Right lobe of liver (tissue), 6 donors: ENCODE measurements at regions not wholly inside any gene's neighbourhood (a gene's known extent, or its start where the extent isn't known, plus 50 kb on each side); places are given as distances from the start of the nearest gene placed in this dataset.

Source experiments
- ATAC-seq, 4 donors: fragments of 200-7000 bp; cut with Tn5 transposase; one replicate each; pipeline ENCODE4 v1.9.1; 2020; ENCODE audit warnings: mild to moderate bottlenecking in 4 of 4, moderate library complexity in 4 of 4
- DNase-seq, 3 donors: peaks; one replicate each; pipeline ENCODE4 v3.0.0-alpha.2; 2020
- H3K27ac ChIP-seq, 3 donors: fragments of 200-600 bp; one replicate each; pipeline ENCODE4 v1.8.0; 2022
- H3K27me3 ChIP-seq, 2 donors: fragments of 200-600 bp; one replicate each; pipeline ENCODE4 v1.8.0; 2022
- H3K36me3 ChIP-seq, 4 donors: fragments of 200-600 bp; sonication (generic) in 1 of 4; one replicate each; pipeline versions ENCODE4 v1.5.1 to v1.8.0; 2017 to 2022; ENCODE audit warnings: control low read depth in 1 of 4
- H3K4me1 ChIP-seq, 4 donors: fragments of 200-600 bp; sonication (generic) in 1 of 4; one replicate each; pipeline versions ENCODE4 v1.5.1 to v1.8.0; 2017 to 2022; ENCODE audit warnings: control low read depth in 1 of 4
- H3K4me3 ChIP-seq, 3 donors: fragments of 200-600 bp; one replicate each; pipeline ENCODE4 v1.8.0; 2022
- H3K9me3 ChIP-seq, 4 donors: fragments of 200-600 bp; sonication (generic) in 1 of 4; one replicate each; pipeline versions ENCODE4 v1.5.1 to v1.8.0; 2017 to 2022; ENCODE audit warnings: control low read depth in 1 of 4
- POLR2A ChIP-seq: fragments of 450-650 bp; IDR thresholded peaks from one replicate; pipeline ENCODE4 v1.6.1; 2017; ENCODE audit warnings: antibody characterized with exemption, mild to moderate bottlenecking
- WGBS: methylation state at CpG from one replicate; pipeline ENCODE4 v1.1.6; 2018; ENCODE audit warnings: low coverage, low lambda C conversion rate; ENCODE audit not compliant: insufficient coverage; ENCODE audit errors: missing lambda C conversion rate; 5-methylcytosine and 5-hydroxymethylcytosine counted together
- intact Hi-C, 2 donors: fragments of 100-400 bp; cut with DNase I; formaldehyde crosslinking; loops; one replicate each; pipeline versions ENCODE4 v1.11.2 to v1.14.1; 2022
- TF ChIP-seq, protein P1 (sequence below), 4 donors: fragments of 200-600 bp in 3 of 4; fragments of 450-650 bp in 1 of 4; IDR thresholded peaks; one replicate each; pipeline versions ENCODE4 v1.5.1 to v1.8.0; 2016 to 2022; ENCODE audit warnings: antibody characterized with exemption in 4 of 4, mild to moderate bottlenecking in 2 of 4
- donor health status: DM: no; HTN: yes; CAD: no.
- donor health status: DM: no; HTN: no; CAD: no.
- donor health status: DM: no; HTN: no; CAD: no.
- donor health status: DM: no; HTN: yes; CAD: no.
- donor health status: DM: no; HTN: yes; CAD: no.

DNA sequence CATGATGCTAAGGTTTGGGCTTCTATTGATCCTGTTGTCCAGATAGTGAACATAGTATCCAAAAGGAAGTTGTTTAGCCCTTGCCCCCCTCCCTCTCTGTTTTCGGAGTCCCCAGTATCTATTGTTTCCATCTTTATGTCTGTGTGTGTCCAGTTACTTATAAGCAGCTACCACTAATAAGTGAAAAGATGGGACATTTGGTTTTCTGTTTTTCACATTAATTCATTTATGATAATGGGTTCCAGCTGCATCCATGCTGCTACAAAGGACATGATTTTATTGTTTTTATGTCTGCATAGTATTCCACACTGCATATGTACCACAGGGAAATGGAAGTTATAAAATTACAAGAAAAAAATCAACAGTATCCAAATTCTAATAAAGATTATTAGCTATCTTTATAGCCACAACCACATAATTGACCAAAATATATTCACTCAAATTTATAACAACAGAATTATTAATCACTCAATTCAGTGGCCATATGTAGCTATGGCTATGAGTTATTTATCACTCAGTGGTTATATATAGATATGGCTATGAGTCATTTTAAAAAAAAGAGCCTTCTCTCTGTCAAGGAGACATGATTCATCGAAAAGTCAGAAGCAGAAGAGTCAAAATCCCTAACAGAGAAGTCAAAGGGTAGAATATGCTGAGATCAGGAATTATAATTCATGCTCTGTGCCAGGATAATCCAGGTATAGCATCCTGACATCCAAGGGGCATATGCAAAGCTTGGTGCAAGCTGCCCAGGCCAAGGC lies 367.5 kb downstream of the DEPDC1B start:
- TF ChIP-seq, protein P1, sequence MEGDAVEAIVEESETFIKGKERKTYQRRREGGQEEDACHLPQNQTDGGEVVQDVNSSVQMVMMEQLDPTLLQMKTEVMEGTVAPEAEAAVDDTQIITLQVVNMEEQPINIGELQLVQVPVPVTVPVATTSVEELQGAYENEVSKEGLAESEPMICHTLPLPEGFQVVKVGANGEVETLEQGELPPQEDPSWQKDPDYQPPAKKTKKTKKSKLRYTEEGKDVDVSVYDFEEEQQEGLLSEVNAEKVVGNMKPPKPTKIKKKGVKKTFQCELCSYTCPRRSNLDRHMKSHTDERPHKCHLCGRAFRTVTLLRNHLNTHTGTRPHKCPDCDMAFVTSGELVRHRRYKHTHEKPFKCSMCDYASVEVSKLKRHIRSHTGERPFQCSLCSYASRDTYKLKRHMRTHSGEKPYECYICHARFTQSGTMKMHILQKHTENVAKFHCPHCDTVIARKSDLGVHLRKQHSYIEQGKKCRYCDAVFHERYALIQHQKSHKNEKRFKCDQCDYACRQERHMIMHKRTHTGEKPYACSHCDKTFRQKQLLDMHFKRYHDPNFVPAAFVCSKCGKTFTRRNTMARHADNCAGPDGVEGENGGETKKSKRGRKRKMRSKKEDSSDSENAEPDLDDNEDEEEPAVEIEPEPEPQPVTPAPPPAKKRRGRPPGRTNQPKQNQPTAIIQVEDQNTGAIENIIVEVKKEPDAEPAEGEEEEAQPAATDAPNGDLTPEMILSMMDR (IDR thresholded peaks at IDR 0.05), result no peak
- no peak for TF ChIP-seq POLR2A
- no peaks in the 10 kb centered on the region for H3K4me1 ChIP-seq
- no peaks in the 10 kb centered on the region for H3K27me3 ChIP-seq
- WGBS, result 45% methylated on average over 2 of the region's 2 CpGs
- DNase-seq (no peak), ATAC-seq (no peak)
- H3K36me3 ChIP-seq, result no peaks in the 10 kb centered on the region
- intact Hi-C loops, result no loop called here
- no peak overlapping the region for H3K4me3 ChIP-seq
- no peak overlapping the region for H3K27ac ChIP-seq
- peaks cover 0 to 3% (median 0%) of the 10 kb centered on the region in 4 donors for H3K9me3 ChIP-seq

GRCh38 chr5:60330236-60330635 lies 369.7 kb downstream of the DEPDC1B start:
- DNase-seq (no peak), ATAC-seq (no peak)
- TF ChIP-seq, protein P1 (IDR thresholded peaks at IDR 0.05), result no peak
- no peak for TF ChIP-seq POLR2A
- H3K36me3 ChIP-seq, result no peaks in the 10 kb centered on the region
- 72% methylated on average over 3 of the region's 3 CpGs for WGBS
- intact Hi-C loops, result no loop called here
- no peaks in the 10 kb centered on the region for H3K27me3 ChIP-seq
- H3K27ac ChIP-seq, result no peak overlapping the region
- no peak overlapping the region for H3K4me3 ChIP-seq
- H3K4me1 ChIP-seq, result no peaks in the 10 kb centered on the region
- H3K9me3 ChIP-seq, result peaks cover 0 to 3% (median 0%) of the 10 kb centered on the region in 4 donors

DNA sequence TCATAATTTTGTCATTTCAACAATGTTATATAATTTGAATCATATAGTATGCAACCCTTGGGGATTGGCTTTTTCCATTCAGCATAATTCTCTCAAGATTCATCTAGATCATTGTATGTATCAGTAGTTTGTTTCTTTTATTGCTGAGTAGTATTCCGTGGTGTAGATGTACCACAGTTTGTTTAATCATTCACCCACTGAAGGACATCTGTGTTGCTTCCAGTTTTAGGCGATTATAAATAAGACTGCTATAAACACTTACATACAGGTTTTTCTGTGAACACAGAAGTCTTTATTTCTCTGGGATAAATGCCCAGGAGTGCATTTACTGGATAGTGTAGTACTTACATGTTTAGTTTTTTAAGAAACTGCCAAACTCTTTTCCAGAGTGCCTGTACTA lies 374.1 kb downstream of the DEPDC1B start:
- TF ChIP-seq, protein P1 (IDR thresholded peaks at IDR 0.05), result no peak
- no peak for TF ChIP-seq POLR2A
- 65% methylated on average over 2 of the region's 2 CpGs for WGBS

GRCh38 chr5:60323596-60323995 lies 376.4 kb downstream of the DEPDC1B start:
- WGBS, result 31% methylated on average over 3 of the region's 3 CpGs
- peaks cover 0 to 3% (median 0%) of the 10 kb centered on the region in 4 donors for H3K9me3 ChIP-seq
- no peaks in the 10 kb centered on the region for H3K4me1 ChIP-seq
- H3K27ac ChIP-seq, result no peak overlapping the region
- no peaks in the 10 kb centered on the region for H3K27me3 ChIP-seq
- no peak for ATAC-seq
- H3K36me3 ChIP-seq, result no peaks in the 10 kb centered on the region
- TF ChIP-seq, protein P1 (IDR thresholded peaks at IDR 0.05), result no peak
- no peak for TF ChIP-seq POLR2A
- H3K4me3 ChIP-seq, result no peak overlapping the region
- no peak for DNase-seq
- intact Hi-C loops, result no loop called here

More for the DNA sequence above, 374.1 kb downstream of the DEPDC1B start:
- DNase-seq (no peak), ATAC-seq (no peak)
- peaks cover 0 to 3% (median 0%) of the 10 kb centered on the region in 4 donors for H3K9me3 ChIP-seq
- intact Hi-C loops, result no loop called here
- H3K36me3 ChIP-seq, result no peaks in the 10 kb centered on the region
- no peaks in the 10 kb centered on the region for H3K4me1 ChIP-seq
- no peak overlapping the region for H3K27ac ChIP-seq
- no peak overlapping the region for H3K4me3 ChIP-seq
- no peaks in the 10 kb centered on the region for H3K27me3 ChIP-seq
